NCI-H510A (cell line): ENCODE measurements at regions not wholly inside any gene's neighbourhood (a gene's known extent, or its start where the extent isn't known, plus 50 kb on each side); places are given as distances from the start of the nearest gene placed in this dataset.

Experiments
- DNase-seq: peaks from one replicate; lab custom pipeline; 2025; lab: John Stamatoyannopoulos, UW

DNA sequence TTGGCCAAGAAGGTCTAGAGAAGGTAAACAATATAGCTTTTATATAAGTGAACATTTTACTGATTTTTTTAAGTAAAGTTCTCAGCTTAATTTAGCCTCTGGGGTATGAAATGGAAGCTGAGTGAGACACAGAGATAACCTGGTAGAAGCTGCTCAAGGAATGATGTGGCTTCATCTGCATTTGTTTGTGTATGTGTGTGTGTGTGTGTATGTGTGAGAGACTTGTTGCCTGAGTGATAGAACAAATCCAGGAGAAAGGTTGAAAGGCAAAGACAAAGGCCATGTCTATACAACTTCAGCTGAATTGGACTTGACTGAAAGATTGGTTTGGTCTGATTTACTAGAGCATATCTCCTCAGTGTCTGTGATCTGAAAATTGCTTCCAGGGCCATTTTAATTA, 63.6 kb downstream of the PCDH7 start:
- DNase-seq = no peak

DNA sequence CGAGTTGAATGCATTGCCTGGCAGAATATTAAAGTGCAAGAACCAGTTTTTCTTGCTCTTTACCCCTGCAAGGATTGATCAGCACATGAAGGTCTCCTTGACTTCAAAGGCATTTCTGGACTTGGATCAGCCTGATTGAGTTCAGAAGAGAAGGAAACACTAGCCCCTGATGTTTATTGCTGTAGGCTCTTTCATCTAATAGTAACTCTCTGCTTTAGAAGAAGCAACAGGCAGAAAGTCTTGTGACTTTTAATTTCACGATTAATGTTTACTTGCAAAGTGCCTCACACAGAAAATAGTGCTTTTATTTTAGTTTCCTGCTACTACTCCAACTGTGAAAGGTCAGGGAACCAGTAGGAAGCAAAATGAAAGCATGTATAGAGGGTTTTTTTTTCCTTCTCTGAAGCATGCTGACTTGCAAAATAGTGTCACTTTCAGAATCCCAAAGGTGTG, 69.1 kb downstream of the PCDH7 start:
- DNase-seq = peak; percentile 22

DNA sequence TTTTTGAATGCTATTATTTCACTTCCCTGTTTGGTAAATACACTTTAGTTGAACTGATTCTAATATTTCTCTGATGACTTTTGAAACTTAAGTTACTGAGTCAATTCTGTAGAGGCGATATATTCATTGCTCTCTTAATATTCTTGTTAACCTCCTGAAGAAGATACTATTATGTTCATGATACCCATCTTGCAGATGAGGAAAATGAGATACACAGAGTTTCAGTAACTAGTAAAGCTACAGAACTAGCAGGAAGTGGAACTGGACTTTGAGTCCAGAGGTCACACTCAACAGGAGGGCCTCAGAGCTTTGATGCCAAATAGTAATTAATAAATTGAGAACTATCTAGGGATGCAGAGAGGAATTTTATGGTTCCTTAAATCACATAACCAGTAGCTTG, 70.0 kb downstream of the PCDH7 start:
- DNase-seq = no peak

DNA sequence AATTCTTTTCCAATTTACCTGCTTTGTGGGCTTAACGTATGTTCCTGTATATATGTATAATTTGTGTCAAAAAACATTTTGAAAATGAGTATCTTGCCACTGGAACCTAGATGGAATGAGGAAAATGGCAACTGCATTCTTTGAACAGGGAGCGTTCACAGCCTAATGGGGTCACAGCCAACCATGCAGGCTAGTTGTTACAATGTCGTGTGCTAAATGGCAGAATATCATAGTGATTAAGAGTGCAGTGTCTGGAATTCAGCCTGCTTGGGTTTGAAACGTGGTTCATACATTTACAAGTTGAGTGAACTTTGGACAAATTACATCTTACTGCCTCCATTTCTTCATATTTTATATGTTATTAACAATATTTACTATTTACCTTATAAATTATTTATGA, 70.8 kb downstream of the PCDH7 start:
- no peak for DNase-seq

DNA sequence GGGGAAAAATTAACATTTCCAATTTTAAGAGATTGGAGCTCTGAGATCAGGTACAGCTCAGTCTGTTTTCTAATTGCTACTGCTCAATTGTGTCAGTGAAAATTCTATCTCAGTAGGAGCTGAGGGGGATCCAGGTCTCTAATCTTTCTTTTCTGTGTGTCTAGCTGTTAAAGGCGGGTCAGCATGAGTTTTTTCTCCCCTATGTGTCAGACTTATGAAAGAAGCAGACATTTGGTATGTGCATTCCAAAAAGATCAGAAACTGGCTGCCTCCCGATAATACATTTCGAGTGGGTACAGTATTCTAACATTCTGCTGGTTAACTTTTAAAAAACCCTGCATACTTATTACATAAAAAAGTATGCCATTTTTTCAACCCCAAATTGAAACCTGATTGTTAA, 72.4 kb downstream of the PCDH7 start:
- no peak for DNase-seq

DNA sequence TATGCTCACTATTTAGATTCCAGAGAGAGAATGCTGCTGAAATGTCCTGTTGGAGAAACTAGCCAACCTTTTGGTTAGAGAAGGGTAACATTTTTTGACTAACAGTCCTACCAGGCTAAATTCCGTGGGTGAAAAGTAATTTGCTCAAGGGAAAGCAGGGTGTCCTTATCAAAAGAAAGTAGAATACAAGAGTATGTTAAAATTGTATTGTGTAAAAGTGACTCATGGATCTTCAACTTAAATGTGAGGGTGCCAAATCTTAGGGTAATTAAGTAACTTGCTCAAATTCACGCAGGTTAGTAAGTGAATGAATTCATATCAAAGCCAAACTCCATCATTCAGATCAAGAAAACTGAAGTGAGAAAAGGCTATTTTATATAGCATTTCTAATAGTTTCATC, 81.7 kb downstream of the PCDH7 start:
- no peak for DNase-seq

DNA sequence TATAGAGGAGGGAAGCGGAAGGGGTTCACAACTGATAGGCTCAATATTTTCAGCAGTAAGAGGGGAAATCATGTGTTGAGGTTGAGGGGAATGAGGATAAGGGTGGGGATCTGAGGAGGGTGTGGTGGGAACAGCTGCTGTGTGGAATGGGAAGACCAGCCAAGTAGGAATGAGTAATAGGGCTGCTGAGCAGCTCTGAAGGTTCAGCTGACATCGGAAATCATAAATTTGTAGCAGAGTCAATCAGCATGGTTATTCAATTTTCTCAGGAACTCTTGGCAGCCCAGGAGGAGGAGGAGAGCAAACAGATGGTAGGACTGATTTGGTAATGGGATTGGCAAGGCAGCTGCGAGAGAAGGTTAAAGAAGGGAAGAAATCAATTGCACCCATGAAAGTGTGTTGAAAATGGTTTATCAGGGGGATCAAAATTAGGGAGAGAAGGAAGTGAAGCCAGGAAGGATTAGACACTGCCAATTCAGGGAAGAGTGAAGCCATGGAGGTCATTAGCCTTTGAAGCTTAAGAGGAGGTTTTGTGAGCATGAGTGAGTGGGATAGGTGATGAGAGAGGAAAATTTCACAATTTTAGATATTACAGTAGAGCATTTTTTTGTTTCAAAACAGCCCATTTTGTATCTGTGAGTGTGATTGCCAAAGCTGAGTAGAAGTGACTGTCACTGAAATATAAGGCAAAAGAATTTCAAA, 82.6 kb downstream of the PCDH7 start:
- DNase-seq = no peak

DNA sequence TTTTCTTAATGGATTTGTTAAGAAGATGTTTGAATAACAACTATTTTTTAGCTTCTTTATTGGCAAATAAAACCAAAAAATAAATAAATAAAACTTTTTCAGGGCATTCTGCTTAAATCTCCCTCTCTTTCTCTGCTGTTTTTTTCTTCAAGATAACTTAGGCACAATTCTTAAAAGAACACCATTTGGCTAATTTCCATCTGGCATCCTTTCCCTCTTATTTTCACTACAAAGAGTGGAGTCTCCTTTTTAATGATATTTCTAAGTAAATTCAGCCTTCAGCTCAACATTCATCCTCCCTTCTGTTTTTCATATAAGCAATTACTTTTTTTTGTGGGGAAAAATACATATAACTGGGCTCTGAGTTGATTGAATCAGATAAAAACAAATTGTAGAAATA, 88.1 kb downstream of the PCDH7 start:
- no peak for DNase-seq

DNA sequence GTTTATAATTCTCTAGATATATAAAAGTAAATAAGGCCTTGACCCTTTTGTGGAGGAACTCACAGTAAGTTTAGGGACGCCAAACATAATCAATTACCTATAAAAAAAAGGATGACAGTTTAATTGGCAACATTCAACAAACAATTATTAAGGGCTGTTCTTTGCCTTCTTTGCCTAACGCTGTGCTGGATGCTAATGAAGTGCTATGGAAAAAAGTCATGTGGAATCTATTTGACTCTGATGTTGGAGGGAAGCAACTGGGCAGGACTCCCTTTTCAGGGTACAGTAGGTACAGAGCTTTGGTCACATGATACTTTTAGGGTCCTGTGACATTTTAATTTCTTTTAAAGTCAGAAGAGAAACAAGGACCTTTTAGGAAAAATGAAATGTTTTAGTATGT, 91.1 kb downstream of the PCDH7 start:
- no peak for DNase-seq

DNA sequence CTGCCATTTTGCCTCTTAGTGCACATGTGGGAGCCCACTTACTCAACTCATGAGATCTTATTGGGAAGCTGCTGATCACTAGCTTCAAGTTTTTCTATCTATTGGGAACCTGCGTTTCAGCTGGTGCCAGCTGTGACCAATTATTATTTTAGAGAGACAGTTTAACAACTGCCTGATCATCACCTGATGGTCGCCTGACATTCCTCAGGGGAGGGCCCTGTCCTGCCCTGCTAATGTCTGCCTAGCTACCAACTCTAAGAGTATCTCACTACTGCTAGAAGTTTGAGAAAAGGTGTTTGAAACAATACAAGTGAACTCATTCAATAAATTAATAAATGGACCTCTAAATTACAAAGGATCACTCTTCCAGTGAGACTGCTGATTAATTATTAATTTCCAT, 95.5 kb downstream of the PCDH7 start:
- no peak for DNase-seq

DNA sequence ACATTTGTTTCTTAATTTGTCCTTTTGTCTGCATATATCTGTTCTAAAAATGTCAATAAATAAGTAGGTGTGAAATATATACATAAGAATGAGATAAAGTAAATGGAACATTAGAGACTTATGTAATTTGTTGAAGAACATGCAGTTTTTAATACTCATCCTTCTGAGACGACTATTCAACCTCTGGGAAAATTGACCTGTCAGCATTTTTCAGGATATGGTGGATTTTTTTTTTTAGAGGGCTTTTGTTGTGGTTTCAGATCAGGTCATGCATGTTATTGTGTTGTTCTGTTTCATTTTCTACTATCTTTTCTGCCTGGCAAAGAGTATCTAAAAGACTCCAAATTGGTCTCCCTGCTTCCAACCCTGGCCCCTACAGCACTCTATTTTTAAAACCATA, 97.3 kb downstream of the PCDH7 start:
- no peak for DNase-seq

DNA sequence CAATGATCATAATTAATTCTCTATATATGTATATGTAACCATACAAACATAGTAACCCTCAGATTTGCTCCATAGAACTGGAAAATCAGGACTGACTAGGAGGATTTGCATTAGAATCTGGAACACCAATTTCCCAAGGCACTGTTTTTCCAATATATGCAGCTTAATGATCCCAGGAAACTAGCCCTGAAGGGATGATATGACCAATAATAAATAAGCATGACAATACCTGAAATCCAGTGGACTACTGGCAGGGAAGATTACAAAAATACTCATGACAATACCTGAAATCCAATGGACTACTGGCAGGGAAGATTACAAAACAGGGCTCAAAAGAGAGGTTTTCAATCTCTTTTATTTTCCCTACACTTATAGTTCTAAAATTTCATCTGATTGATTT, 98.4 kb downstream of the PCDH7 start:
- DNase-seq = no peak

DNA sequence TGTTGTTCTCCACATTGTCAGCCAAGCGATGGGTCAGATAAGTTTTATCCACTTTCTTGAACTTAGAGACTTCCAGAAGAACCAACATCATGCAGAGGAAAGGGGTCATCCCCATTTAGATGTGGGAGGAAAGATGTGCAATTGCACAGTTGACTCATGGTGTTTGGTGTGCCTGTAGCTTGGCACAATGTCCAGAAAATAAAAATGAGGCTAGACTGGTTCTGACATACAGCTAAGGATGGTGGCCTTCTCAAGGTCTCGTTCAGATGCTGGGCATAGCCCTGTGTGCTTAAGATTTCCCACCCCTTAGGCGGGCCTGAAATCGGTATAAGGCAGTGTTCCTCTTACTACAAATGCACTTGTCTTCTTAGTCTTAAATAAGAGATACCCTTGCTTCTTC, 101.1 kb downstream of the PCDH7 start:
- DNase-seq = no peak

DNA sequence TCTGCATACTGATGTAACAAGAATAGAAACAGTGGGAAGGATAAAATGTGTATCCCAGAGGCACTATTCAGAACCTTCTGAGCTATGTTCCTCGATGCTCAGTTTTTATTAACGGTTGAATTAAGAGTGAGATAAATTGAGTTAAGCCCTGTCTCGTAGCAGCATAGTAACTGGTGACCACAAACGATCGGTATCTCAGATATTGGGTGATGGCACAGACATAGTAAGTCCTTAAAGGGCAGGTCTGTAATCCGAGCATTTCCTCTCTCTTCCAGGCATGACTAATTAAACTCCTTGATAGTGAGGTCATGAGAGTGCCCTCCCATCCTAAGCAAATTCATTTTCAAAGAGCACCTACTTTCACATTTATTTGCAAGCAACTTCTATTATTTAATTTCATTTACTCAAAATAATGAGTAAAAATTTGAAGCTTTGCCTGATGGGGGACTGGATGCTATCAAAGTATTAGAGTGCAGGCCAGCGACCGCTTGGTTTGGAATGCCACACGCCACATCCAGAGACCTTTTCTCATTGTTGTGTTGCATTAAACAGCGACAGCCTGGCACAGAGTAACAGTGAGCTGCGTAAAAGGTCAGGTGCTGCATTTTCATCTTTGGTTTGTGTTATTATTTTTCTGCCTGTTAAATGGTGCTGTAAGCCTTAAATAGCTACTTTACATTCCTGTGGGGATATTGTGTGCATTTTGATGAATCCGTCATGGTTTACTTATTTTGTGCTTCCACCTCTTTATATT, 101.9 kb downstream of the PCDH7 start:
- DNase-seq = peak; percentile 0

DNA sequence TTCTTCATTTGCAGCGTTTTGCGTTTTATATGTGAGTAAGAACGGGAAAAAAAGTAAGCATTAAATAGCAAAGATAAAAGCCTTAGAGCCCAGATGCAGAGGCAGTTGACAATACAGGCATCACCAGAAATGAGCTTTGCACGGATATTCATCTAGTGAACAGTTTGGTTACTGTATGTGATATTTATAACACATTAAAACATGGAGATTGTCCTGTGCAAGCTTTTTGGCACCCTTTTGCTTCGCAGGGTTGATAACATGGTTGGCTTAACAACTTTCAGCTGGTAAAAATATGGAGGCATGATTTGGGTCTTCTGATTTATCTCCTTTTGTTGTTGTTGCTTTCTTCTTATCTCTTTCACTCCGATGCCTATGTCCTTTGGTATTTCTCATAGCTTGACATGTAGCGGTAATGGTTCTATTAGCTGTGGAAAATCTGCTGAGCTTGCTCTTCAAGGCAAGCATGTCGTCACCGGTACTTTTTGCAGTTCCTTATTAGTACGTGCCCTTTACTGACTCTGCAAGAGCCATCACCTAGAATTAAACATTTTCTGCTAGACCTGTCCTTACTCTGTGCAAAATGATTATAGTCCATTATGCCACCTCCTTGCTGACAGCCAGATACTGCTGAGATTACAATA, 102.9 kb downstream of the PCDH7 start:
- DNase-seq = no peak

DNA sequence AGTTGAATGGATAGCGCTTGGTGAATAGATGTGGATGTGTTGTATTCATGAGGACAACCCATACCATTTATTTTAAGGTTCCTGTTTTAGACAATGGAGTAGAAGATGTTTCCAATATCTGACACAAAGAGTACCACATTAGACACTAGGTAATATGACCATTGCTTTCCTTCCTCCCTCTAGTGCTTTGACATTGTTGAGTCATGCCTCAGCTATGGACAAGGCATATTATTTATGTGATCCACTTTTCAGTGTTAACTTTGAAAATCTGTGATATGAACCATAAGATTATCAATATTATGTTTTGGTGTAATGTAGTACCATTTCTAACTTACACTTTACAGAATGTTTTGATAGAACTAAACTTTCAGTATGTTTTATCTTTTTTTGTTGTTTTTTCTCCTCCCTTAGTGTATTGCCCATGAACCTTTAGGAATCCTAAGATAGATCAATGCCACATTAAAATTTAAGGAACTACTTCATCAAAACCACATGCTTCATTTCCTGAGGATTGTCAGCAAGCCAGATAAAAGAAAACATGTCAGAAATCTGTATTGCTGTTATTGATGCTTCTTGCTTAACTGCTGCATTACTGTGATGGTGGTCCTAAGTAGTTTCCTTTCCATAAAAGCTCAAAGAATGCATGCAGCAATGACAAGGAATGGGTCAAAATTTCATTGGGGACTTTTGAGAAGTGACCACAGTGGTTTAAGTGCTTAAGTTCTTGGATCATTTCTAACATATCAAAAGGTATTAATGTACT, 105.0 kb downstream of the PCDH7 start:
- no peak for DNase-seq

DNA sequence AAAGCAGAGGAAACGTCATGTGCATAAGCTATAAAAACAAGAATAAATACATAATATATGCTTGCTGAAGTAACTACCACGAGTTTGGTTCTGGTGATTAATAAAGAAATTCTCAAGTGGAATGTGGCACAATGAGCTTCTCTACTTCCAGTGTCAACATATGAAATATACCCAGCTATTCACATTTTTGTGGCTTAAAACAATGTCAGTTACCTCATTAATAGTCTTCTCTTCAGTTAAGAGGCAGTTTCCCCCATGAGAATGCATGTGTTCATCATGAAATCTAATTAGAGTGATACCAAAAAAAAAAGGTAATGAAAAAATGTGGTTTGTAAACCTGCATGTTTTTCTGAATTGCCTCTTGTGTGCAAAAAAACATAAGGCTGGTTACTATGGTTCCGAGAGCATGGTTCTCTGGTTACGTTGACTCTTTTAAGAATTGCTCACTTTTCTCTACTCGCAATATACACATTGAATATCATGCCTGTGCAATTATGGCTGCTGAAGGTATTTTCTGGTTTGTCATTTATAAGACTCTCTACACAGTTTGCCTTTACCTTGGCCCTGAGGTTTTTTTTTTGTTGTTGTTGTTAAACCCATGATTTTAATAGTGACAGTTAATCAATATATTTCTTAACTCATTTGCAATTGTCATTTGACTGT, 108.2 kb downstream of the PCDH7 start:
- no peak for DNase-seq

DNA sequence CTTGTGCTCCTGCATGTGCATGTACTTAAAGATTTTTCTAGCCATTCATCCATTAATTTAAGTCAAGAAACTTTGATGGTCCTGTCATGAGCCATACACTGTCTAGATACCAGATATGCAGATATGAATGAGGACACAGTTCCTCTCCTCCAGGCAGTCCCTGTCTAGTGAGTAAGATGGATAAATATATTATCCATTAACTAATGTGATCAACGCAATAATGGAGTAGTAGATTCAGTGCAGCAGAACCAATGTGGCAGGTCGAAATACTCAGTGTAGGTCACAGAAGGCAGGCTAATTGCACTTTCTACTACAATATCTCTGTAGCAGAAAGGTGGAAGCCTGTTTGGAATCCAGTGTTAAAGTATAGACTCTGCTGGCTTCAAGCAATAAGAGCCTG, 112.5 kb downstream of the PCDH7 start:
- DNase-seq = no peak

DNA sequence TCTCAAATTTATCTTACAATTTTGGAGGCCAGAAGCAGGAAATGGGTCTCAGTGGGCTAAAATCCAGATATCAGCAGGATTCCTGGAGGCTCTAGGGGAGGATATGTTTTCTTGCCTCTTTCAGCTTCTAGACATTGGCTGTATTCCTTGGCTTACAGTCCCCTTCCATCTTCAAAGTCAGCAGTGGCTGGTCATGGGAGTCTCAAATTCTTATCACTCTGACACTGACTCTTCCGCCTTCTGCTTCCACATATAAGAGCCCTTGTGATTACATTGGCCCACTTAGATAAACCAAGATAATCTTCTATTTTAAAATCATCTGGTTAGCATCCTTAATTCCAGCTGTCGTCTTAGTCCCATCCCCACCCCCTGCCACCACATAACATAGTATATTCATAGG, 113.0 kb downstream of the PCDH7 start:
- DNase-seq = no peak

DNA sequence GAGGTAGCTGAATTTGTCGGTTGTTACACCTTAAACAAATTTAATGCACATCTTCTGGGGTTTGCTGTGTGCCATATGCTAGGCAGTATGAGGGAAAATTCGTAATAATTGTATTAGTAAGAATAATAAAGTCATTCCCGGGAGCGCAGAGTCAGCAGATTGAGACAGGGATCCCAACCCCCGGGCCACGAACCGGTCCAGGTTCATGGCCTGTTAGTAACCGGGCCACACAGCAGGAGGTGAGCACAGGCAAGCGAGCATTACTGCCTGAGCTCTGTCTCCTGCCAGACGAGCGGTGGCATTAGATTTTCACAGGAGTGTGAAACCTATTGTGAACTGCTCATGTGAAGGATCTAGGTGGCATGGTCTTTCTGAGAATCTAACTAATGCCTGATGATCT, 114.9 kb downstream of the PCDH7 start:
- DNase-seq = no peak

DNA sequence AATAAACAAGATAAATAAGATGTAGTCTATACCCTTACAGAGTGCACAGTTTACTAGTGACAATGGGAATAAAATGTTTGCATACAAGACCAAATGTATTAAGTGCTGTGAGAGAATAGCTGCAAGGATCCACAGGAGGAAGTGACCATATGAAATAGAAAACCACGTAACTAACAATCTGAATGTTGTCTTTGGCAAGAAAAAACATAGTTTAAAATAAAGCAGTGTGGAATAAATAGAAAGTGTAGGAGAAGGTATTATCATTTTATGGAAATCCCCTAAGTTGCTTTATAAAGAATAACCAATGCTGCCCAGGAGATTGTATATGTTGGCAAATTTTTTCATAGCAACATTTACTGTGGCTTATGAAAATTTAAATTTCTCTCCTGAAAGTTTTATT, 116.1 kb downstream of the PCDH7 start:
- no peak for DNase-seq

DNA sequence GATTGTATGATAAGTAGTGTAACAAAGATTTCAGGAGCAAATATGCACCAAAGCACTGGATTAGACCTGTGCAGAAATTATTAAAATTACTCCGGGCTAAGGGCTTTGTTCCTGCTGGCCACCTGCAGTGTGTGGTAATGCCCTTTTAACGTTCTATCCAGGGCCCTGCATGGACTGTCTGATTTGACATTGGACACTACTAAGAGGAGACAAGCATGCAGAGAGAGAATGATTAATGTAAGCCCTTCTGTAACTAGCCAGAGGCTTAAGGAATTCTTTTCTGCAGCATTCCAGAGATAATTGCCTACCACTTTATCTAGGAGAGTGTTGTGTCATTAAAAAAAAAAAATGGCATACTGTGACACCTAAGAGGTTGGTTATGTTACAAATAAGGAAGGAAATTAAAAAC, 117.0 kb downstream of the PCDH7 start:
- no peak for DNase-seq
